ENCODE measurements at regions not wholly inside any gene's neighbourhood (a gene's known extent, or its start where the extent isn't known, plus 50 kb on each side); places are given as distances from the start of the nearest gene placed in this dataset.

DNA sequence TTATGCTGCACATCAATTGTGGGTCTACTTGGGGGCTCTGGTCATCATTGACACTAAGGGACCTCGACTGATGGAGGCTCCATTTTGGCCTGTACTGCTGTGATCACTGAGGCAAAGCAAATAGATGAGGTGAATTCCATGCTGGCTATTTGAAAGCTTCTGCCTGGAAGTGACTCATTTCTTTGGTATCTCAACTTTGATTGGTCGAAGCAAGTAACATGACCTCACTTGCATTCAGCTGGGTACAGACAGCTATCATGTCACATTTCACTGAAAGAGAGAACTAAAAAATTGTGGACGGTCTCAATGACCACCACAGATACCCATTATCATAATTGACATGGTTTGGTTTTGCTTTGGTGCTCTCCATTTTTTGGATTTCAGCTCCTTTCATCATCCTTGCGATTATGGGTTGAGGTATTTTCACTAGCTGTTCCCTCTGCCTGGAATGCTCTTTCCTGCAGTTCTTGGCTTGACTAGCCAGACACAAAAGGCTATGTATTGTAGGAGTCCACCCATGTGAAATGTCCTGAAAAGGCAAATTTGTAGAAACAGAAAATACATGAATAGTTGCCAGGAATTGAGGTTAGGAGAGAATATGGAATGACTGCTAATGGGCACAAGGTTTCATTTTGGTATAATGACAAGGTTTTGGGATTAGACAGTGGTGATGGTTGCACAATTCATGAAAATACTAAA lies 369.2 kb upstream of the LCORL start:
- no peak for DNase-seq (ENCODE audit: low spot score)

DNA sequence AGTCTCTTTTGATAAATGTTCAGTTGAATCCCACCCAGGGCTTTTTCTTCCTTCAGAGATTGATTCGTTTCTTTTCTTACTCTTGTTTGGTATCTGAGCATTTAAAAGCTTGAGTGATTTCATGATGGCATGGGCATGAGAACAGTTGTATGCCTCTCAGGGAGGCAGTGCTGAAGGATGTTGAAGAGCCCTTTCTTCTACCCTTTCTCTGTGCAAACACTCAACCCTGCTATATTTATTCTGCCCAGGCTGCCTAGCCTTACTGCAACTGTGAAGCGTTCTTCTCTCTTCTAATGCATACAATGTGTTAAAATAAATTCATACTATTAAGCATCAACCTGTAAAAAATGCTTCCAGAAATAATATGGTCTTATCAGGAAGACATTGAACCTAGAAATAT lies 367.6 kb upstream of the LCORL start:
- DNase-seq (ENCODE audit: low spot score): no peak

DNA sequence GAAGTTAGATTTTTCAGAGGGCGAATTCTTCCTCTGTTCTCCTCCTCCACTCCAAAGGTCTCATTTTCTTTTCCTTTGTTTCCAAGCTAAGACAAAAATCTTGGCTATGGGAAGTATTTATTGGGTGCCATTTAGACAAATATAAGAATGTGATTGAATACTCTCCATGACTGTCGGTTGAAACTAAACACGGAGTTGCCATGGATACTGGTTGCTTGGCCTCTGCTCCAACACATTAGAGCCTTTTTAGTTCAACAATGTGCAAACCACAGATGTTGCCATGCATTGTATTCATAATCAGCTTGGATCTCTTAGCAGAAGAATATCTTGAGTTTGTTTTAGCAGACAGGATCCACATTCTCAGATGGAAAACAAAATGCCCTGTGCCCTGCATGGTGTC lies 366.5 kb upstream of the LCORL start:
- no peak for DNase-seq (ENCODE audit: low spot score)

DNA sequence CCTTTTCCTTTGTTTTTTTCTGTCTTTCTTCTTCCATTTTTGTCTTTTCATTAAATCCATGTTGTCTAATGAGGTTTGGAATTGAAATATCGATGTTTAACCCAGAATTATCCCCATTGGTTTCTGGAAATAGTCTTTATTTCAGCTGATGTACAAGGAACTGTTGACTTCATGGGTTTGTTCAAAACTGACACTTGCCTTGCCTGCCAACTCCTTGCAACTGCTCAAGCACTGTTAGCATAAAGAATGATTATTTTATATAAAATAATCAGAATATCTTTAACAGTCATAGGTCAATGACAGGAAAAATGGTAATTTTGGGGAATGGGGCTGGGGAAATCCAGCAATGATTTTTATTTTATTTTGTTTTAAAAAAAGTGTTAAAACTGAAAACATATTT lies 359.6 kb upstream of the LCORL start:
- DNase-seq (ENCODE audit: low spot score): no peak

DNA sequence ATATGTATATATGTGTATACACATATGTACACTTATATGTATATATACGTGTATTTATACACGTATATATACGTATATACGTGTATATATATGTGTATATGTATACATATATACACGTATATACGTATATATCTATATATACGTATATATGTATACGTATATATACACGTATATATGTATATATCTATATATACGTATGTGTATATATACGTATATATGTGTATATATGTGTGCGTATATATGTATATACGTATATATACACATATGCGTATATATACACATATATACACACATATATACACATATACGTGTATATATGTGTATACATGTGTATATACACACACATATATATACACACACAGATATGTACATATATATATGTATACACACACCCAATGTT lies 348.0 kb upstream of the LCORL start:
- no peak for DNase-seq (ENCODE audit: low spot score)

DNA sequence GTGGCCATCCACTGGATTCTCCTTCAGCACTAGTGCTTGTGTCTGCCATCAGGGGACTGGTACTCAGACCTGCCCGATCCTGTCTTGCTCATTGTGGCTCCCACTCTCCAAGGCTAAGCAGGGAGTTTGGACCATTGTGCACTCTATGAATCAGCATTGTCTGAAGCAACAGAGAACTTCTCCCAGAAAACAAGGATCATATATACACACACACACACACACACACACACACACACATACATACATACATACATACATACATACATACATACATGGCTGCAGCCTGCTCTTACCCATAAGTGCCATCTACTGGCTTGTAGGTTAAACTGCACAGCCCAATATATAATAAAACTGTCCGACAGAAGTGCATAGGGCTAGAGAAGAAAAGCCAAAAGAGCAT lies 345.3 kb upstream of the LCORL start:
- DNase-seq (ENCODE audit: low spot score): no peak

DNA sequence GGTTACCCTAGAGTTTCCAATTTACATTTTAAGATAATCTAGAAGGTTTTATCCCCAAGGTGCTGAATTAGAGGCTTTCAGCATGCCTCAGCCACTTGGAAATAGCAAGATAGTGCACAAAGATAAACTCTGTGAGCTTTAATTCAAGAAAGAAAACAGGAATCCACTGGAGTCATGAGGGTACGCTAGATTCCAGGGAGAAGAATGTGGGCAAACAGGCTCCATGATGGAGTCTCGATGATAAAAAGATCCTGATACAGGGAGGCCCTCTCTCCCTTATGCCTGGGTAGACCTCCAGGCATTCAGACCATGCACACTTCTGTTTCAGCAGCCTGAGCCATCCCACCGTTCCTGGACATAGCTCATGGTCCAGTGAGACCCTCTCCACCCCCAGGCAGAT lies 344.6 kb upstream of the LCORL start:
- no peak for DNase-seq (ENCODE audit: low spot score)

DNA sequence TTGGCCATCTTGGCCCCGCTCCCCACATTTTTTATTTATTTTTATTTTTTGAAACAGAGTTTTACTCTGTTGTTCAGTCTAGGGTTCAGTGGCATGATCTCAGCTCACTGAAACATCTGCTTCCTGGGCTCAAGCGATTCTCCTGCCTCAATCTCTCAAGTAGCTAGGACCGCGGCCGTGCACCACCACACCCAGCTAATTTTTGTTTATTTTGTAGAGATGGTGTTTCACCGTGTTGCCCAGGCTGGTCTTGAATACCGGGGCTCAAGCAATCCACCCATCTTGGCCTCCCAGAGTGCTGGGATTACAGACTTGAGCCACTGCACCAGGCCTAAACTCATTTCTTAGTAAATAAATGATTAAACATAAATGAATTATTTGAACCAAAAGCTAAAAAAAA lies 322.0 kb upstream of the LCORL start:
- DNase-seq (ENCODE audit: low spot score): no peak

DNA sequence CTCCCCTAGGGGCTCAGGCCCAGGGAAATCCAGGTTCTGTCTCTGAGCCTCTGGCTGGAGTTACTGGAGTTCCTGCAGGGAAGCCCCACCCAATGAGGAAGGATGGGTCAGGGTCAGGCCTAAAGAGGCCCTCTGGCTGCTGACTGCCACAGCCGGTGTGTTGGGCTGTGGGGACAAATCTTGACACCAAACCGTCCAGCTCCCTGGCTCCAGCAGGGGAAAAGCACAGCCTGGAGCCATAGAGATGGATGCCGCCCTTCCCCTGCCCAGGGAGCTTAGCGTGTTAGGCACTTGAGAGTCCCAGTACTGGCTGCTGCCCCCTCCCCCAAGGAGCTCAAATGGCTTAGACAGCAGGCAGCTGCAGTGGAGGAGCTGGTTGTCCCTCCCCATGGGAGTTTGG lies 321.3 kb upstream of the LCORL start:
- no peak for DNase-seq (ENCODE audit: low spot score)

DNA sequence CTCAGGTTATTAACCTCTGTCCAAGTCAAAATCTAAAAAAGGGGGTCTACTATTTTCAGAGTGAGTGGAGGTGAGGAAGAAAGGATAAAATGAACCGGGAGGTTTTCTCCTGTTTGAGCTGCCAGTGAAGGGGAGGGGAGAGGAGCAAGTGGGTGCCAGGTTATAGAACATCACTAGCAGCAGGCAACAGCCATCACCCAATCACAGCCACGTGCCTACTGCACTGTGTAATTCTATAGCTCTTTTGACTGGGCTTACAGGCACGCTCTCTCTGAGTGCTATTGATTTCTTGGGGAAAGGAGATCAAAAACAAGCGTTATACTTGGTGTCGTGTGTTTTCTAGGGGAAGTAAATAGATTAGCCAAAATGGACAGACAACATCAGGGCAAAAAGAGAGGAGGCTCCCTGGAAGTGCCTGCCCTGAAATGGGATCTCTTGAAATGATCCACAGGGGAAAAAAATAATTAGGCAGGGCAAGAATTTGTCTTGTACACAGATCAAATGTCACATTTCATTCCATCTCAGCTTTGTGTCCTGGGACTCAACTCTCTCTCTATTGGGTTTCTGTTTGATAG lies 300.5 kb upstream of the LCORL start:
- DNase-seq (ENCODE audit: low spot score): no peak

DNA sequence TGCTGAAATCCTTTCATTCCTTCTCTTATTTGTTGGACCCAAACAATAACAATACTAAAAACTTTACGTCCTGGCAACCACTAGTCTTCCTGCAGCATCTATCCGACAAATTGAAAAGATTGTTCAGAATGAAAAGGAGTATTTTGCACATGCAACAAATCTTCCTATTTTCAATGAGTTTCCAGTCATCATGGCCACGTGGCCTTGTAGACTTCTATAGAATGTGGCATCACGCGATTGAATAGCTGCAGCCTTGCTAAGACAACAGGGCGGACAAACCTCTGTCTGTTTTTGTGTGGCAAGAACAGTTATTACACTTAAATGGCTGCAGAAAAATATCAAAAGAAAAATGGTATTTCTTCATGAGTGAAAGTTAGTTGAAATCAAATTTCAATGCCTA lies 297.9 kb upstream of the LCORL start:
- no peak for DNase-seq (ENCODE audit: low spot score)

DNA sequence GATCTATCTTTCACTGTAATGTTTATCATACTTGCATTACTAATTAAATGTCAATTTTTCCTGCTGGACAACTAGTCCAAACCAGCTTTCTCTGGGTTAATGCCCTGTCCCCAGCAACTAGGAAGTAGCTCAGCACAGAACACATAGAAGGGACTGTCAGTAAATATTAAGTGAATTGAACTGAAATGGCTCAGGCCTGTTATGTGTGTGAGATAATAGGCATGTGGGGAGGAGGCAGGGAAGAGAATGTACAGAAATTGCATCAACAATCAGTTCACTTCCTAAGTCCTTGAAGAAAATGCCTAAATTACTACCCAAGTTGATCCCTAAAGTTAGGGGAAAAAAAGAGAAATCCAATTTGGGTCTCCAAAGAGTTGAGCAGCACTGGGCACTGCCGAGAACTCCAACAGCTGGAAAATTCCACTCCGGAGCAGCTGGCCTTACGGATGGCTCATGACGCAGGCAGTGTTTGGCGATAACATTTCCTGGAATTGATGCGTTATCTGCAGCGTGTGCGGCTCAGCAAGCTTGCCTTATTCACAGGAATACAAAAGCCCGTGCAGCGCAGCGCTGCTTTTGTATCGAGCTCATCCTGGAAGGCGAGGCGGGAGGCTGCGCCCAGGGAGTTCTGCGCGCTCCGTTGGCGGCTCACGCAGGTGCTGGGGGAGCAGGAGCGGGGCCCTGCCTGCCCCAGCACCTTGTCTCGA lies 297.3 kb upstream of the LCORL start:
- DNase-seq (ENCODE audit: low spot score): no peak

DNA sequence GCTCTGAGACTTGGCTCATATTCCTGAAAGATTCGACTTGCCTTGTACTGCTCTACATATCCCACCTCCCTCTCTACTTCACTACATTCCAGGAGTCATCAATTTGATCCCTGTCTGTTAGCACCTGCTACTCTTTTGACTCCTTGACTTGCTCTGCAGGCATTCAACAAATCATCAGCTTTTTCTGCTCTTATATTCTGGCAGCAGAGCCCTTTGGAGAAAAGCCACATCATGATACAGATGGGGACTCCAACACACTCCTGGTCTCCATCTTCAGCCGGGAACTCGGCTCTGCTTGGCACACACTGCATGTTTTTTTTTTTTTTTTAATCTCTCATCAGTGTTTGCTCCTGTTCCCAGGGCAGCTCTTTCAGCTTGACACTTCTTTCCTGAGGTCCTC lies 293.2 kb upstream of the LCORL start:
- no peak for DNase-seq (ENCODE audit: low spot score)

DNA sequence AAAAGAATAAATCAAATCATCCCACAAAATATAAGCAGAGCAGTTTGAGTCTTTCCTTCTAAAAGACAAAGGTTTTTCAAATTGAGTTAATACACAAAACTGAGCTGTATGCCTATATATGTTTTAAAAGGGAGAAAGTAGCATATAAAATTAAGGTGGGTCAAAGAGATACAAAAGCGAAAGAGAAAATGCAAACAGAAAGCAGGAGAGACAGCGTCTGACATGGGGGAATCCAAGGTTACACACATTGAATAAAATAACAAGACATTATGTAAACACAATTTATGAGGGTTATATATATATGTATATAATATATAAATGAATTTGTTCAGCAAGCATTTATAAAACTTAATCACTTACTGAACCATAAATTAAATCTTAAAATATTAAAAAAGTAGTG lies 276.1 kb upstream of the LCORL start:
- no peak for DNase-seq (ENCODE audit: low spot score)

DNA sequence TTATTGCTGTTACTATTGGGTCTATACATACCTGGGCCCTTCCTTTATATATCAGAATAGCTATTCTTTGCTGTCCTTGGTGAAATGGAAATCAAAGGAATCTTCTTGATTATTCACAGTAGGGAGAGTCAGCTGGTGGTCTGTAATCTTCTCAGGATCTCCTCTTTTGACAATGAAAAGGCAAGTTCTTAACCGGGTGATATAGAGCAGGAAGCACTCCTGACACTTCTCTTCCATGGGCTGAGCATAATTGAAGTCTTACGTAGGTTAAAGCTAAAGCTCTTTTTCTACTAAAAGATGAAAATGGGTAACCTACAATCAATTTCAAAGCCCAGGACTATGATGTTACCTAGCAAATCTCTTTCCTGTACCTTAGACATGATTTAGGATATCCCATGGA lies 274.9 kb upstream of the LCORL start:
- DNase-seq (ENCODE audit: low spot score): no peak

DNA sequence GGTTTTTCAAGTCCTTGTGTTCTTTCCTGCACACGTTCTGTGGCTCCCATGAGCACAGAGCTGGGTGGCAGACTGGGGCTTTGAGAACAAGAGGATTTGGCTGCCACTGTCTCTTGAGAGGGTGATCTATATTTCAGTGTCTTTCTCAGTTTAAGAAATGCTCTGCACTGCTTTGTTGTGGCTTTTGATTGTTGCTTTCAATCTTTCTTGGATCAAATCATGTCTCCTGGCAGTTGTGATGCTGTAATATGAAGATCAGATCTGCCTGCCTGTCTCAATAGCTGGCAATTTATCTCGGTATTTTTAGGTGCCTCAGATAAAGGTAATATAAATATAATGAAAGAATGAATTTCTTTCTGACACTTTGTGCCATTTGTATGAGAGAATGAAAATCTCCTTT lies 273.3 kb upstream of the LCORL start:
- no peak for DNase-seq (ENCODE audit: low spot score)

DNA sequence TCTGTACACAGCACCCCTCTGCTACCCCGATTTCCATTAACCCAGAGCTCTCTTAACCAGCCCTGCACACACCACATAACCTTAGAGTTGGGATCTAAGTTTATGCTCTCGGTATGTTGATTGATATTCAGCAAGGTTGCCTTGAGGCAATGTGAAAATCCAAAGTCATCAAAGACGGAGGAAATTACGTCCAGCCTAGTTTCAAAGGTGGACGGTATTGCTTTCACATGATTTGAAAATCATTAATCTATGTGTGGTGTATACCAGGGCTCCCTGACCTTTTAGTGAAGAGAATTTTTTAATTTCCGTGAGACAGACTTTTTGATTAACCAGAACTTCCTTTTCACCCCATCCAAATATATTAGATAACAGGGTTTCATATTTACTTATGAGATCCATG lies 272.5 kb upstream of the LCORL start:
- DNase-seq (ENCODE audit: low spot score): no peak

DNA sequence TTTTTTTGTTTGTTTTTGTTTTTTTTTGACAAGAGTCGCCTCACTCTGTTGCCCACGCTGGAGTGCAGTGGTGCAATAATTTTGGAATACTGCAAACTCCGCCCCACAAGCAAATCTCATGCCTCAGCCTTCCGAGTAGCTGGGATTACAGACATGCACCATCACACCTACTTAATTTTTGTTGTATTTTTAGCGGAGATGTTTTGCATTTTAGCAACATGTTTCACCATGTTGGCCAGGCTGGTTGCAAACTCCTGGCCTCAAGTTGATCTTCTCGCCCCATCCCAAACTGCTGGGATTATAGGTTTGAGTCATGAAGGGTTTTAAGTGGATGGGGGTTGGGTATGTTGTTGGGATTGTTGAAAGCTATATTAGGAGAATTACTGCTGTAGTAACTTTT lies 270.9 kb upstream of the LCORL start:
- no peak for DNase-seq (ENCODE audit: low spot score)

DNA sequence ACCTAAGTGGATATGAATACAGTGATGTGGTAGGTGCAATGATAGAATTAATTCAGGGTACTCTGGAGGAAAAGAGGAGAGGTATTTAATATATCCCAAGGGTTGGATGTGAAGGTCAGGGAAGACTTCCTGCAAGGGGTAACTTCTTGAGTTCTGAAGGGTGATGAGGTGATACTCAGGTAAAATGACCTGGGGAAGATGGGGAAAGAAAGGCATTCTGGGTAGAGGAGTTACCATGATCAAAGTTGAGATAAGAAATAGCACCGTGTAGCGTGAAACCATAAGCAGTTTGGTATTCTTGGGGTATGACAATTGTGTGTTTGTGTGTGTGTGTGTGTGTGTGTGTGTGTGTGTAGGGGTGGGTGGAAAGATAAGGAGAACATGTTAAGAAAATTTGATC lies 270.4 kb upstream of the LCORL start:
- no peak for DNase-seq (ENCODE audit: low spot score)

DNA sequence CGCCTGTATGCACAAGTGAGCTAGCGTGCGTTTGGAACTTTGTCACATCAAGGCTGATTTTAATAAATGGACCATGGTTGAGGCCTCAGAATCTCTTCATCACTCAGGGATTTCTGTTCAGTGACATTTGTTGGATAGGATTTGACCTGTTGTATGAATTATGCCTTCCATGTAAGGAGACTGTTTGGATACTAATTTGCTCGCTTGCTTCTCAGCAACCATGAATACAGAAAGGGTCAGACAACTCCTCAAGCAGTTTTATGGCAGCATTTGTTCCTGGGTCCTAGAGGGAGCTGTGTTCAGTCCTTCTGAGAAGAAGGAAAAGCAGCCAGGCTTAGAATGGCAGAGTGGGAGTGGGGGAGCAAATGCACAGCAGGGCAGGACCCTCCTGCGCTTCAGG lies 269.7 kb upstream of the LCORL start:
- DNase-seq (ENCODE audit: low spot score): no peak

DNA sequence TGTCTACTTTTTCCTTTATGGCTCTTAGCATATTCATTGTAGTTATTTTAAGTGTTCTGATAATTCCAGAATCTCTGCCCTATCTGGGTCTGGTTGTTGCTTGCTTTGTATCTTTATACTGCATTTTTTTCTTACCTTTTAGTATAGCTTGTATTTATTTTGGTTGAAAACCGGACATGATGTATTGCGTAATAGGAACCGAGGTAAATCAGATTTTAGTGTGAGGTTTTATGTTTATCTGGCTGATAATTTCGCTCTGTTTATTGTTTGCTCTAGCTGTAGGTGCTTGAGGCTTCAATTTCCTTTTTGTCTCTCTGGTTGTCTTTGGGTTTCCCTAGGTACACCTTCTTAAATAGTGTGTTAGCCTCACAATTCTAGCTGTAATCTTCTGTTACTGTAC lies 263.8 kb upstream of the LCORL start:
- no peak for DNase-seq (ENCODE audit: low spot score)

DNA sequence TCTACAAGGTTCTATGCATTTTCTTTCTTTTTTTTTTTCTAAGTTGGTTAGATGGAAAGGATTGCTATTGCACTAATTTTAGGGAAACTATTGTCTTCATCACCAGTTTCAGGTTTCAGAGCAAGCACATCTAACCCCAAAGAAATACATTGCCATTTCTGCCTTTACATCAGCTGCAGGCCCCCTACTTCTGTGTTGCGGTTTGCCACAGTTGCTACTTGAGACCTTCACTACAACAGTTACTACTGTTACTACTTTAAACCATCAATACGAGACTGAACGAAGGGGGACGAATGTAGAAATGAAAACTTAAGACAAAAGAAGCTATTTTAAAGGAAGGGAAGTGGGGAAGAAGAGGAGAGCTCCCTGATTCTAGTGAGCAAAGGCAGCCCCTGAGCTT lies 256.7 kb upstream of the LCORL start:
- DNase-seq (ENCODE audit: low spot score): no peak

DNA sequence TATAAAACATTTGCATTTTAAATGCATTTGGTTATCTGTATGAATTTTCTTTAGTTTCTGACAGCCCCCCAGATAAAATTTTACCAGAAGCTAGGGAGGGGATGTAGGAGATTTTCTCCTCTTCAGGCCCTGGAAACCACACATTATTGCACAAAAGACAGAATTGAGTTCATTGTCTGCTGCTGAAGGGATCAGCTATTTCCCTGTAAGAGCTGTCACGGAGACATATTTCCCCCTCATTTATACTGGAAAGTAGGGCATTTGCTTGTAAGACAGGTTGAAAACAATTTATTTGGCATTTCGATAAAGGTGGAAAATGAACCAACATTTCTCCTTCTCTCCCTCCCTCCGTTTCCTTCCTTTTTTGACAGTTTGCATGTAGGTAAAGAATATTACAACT lies 241.3 kb upstream of the LCORL start:
- no peak for DNase-seq (ENCODE audit: low spot score)

DNA sequence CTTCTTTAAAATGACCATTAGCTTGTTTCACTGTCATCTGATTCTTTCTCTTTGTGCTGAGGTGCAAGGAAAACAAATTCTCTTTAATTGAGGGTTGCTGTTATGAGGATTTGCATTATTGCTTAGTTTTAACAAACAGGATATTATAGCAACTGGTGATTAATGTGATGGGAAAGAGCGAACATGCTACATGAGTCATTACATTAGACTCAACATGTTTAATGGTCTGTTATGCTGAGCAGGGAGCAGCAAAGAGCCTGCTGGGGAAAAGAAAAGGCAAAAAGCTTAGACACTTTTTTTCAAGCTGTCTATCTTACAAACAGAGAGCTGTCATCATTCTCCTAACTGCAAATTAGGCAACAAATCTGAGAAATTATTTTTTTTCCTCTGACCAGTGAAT lies 230.5 kb upstream of the LCORL start:
- no peak for DNase-seq (ENCODE audit: low spot score)
